Uterus (tissue), 3 donors: ENCODE measurements at regions not wholly inside any gene's neighbourhood (a gene's known extent, or its start where the extent isn't known, plus 50 kb on each side); places are given as distances from the start of the nearest gene placed in this dataset.

ENCODE experiments used
- DNase-seq, 2 donors: peaks; one replicate each; pipeline ENCODE4 v3.0.0-alpha.2; 2019 to 2020
- H3K27ac ChIP-seq, 2 donors: fragments of 200-600 bp; sonication (generic); 1 replicate in 1 of 2; 2 replicates in 1 of 2; pipeline ENCODE4 v1.5.1; 2016 to 2018
- H3K27me3 ChIP-seq, 2 donors: fragments of 200-600 bp; sonication (generic); one replicate each; pipeline ENCODE4 v1.5.1; 2018 to 2019; ENCODE audit warnings: control low read depth in 1 of 2
- H3K36me3 ChIP-seq, 2 donors: fragments of 200-600 bp; sonication (generic); one replicate each; pipeline ENCODE4 v1.5.1; 2019; ENCODE audit warnings: control low read depth in 1 of 2
- H3K4me1 ChIP-seq, 2 donors: fragments of 200-600 bp; sonication (generic); one replicate each; pipeline ENCODE4 v1.5.1; 2018 to 2019; ENCODE audit warnings: control low read depth in 1 of 2
- H3K4me3 ChIP-seq, 2 donors: fragments of 200-600 bp; sonication (generic); 1 replicate in 1 of 2; 2 replicates in 1 of 2; pipeline ENCODE4 v1.5.1; 2018 to 2019; ENCODE audit warnings: mild to moderate bottlenecking in 1 of 2
- H3K9me3 ChIP-seq, 2 donors: fragments of 200-600 bp; sonication (generic); one replicate each; pipeline ENCODE4 v1.5.1; 2019; ENCODE audit warnings: control low read depth in 1 of 2
- CTCF ChIP-seq, 4 experiments: fragments of 200-600 bp in 2 of 4; fragments of 450-650 bp in 2 of 4; sonication (generic) in 2 of 4; IDR thresholded peaks; one replicate each; pipeline ENCODE4 v1.5.1; 2016 to 2019; ENCODE audit warnings: antibody characterized with exemption in 4 of 4, mild to moderate bottlenecking in 2 of 4, moderate library complexity in 1 of 4
- POLR2A ChIP-seq, 2 donors: fragments of 450-650 bp; IDR thresholded peaks; one replicate each; pipeline ENCODE4 v1.6.1; 2016; ENCODE audit warnings: antibody characterized with exemption in 2 of 2, mild to moderate bottlenecking in 1 of 2, moderate library complexity in 1 of 2
- intact Hi-C: fragments of 100-400 bp; cut with DNase I; formaldehyde crosslinking; loops from one replicate; pipeline ENCODE4 v1.15.1; 2023; ENCODE audit warnings: low total_unique reads
- donor health status: DM: yes; HTN: yes; CAD: no.

DNA sequence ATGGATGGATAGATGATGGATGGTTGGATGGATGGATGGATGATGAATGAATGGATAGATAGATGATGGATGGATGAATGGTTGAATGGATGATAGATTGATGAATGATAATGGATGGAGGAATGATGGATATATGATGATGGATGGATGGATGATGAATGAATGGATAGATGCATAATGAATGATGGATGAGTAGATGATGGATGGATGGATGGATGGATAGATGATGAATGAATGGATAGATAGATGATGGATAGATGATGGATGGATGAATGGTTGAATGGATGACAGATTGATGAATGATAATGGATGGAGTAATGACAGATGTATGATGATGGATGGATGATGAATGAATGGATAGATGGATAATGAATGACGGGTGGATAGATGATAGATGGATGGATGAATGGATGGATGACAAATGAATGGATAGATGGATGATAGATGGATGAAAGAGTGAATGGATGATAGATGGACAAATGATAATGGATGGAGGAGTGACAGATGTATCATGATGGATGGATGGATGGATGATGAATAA, 1466.5 kb downstream of the BRD1 start:
- Histone ChIP-seq H3K36me3 (no peaks in the 10 kb centered on the region), H3K27me3 (no peaks in the 10 kb centered on the region), H3K4me1 (no peaks in the 10 kb centered on the region), H3K9me3 (no peaks in the 10 kb centered on the region), H3K4me3 (no peak overlapping the region), H3K27ac (no peak overlapping the region)
- intact Hi-C loops, result no loop called here
- TF ChIP-seq POLR2A (IDR thresholded peaks at IDR 0.05), result no peak
- TF ChIP-seq CTCF (IDR thresholded peaks at IDR 0.05), result no peak
- DNase-seq, result no peak

GRCh38 chr22:48359613-48359965, 1468.1 kb downstream of the BRD1 start:
- no peaks in the 10 kb centered on the region for H3K9me3 ChIP-seq
- no peak overlapping the region for H3K4me3 ChIP-seq
- TF ChIP-seq POLR2A (IDR thresholded peaks at IDR 0.05), result no peak
- TF ChIP-seq CTCF (IDR thresholded peaks at IDR 0.05), result no peak
- DNase-seq, result no peak
- no peak overlapping the region for H3K27ac ChIP-seq
- intact Hi-C loops, result no loop called here
- no peaks in the 10 kb centered on the region for H3K36me3 ChIP-seq
- H3K27me3 ChIP-seq, result no peaks in the 10 kb centered on the region
- no peaks in the 10 kb centered on the region for H3K4me1 ChIP-seq

GRCh38 chr22:48358886-48359612, 1468.6 kb downstream of the BRD1 start:
- Histone ChIP-seq H3K4me1 (no peaks in the 10 kb centered on the region), H3K36me3 (no peaks in the 10 kb centered on the region), H3K4me3 (no peak overlapping the region), H3K9me3 (no peaks in the 10 kb centered on the region), H3K27ac (no peak overlapping the region), H3K27me3 (no peaks in the 10 kb centered on the region)
- intact Hi-C loops, result no loop called here
- TF ChIP-seq POLR2A (IDR thresholded peaks at IDR 0.05), result no peak
- no peak for TF ChIP-seq CTCF (IDR thresholded peaks at IDR 0.05)
- DNase-seq, result no peak

DNA sequence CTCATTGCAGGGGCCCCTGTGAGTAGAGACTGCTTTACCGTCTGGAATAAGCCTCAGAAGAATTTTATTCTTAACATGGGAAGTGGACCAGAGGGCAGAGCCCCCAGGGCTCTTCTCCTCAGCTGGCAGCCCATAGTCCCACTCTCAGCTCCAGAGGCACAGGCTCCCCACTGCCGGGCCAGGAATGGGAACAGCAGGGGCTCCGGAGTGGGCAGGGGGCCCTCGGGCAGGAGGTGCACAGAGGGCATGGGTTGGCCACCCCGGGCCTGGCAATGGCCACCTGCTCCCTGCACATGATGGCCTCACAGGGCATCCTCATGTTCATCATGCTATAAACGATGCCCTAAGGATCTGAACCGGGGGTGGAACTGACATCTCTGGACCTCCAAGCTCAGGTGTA, 1469.7 kb downstream of the BRD1 start:
- Histone ChIP-seq H3K36me3 (no peaks in the 10 kb centered on the region), H3K4me1 (no peaks in the 10 kb centered on the region), H3K4me3 (no peak overlapping the region), H3K9me3 (no peaks in the 10 kb centered on the region), H3K27me3 (no peaks in the 10 kb centered on the region), H3K27ac (no peak overlapping the region)
- intact Hi-C loops, result no loop called here
- no peak for DNase-seq
- TF ChIP-seq CTCF (IDR thresholded peaks at IDR 0.05) (no peak), POLR2A (IDR thresholded peaks at IDR 0.05) (no peak)

- no peak overlapping the region for H3K4me3 ChIP-seq
- H3K9me3 ChIP-seq, result no peaks in the 10 kb centered on the region
- TF ChIP-seq CTCF (IDR thresholded peaks at IDR 0.05) (no peak), POLR2A (IDR thresholded peaks at IDR 0.05) (no peak)
- no peak for DNase-seq
- no peaks in the 10 kb centered on the region for H3K36me3 ChIP-seq
- no peak overlapping the region for H3K27ac ChIP-seq
- no peaks in the 10 kb centered on the region for H3K27me3 ChIP-seq
- intact Hi-C loops, result no loop called here
- H3K4me1 ChIP-seq, result no peaks in the 10 kb centered on the region
Observed at GRCh38 chr22:48357196-48357595, 1470.5 kb downstream of the BRD1 start.
